Astrocyte (in vitro differentiated cells and primary cell): ENCODE measurements at regions not wholly inside any gene's neighbourhood (a gene's known extent, or its start where the extent isn't known, plus 50 kb on each side); places are given as distances from the start of the nearest gene placed in this dataset.

ENCODE experiments used
- DNase-seq: peaks from one replicate; pipeline ENCODE4 v3.0.0-alpha.2; 2010; ENCODE audit warnings: low read depth
- FAIRE-seq: peaks from 2 replicates; lab custom pipeline; 2011; peaks lifted over from hg19 to GRCh38; lab: Jason Lieb, UNC
- H2AFZ ChIP-seq: 2 replicates; pipeline ENCODE4 v1.6.0; 2012; ENCODE audit warnings: low read depth, low read length, inconsistent platforms
- H3K27ac ChIP-seq: 2 replicates; pipeline ENCODE4 v1.5.1; 2011; ENCODE audit warnings: low read depth, low read length, inconsistent platforms
- H3K27me3 ChIP-seq: 2 replicates; pipeline ENCODE4 v1.6.0; 2011; ENCODE audit warnings: low read length, inconsistent platforms; ENCODE audit not compliant: insufficient read depth
- H3K36me3 ChIP-seq: 2 replicates; pipeline ENCODE4 v1.5.1; 2011; ENCODE audit warnings: low read length, inconsistent platforms; ENCODE audit not compliant: insufficient read depth
- H3K4me1 ChIP-seq: 2 replicates; pipeline ENCODE4 v1.5.1; 2011; ENCODE audit warnings: low read length, inconsistent platforms; ENCODE audit not compliant: insufficient read depth
- H3K4me2 ChIP-seq: 2 replicates; pipeline ENCODE4 v1.6.0; 2012; ENCODE audit warnings: low read length, inconsistent platforms
- H3K4me3 ChIP-seq: 2 replicates; pipeline ENCODE4 v1.5.1; 2011; ENCODE audit warnings: low read depth, mild to moderate bottlenecking, low read length, inconsistent platforms; ENCODE audit not compliant: insufficient read depth
- H3K79me2 ChIP-seq: 2 replicates; pipeline ENCODE4 v1.6.0; 2012; ENCODE audit warnings: mild to moderate bottlenecking, low read length, inconsistent platforms; ENCODE audit not compliant: insufficient read depth
- H3K9ac ChIP-seq: 2 replicates; pipeline ENCODE4 v1.6.0; 2012; ENCODE audit warnings: mild to moderate bottlenecking, low read length, inconsistent platforms
- H3K9me3 ChIP-seq: 2 replicates; pipeline ENCODE4 v1.5.1; 2012; ENCODE audit warnings: low read depth, mild to moderate bottlenecking, low read length, inconsistent platforms; ENCODE audit not compliant: insufficient read depth
- H4K20me1 ChIP-seq: 2 replicates; pipeline ENCODE4 v1.6.0; 2012; ENCODE audit warnings: low read length, inconsistent platforms; ENCODE audit not compliant: insufficient read depth
- H3K27ac Mint-ChIP-seq: one replicate; pipeline ENCODE4 v1.8.0; 2021; ENCODE audit warnings: mild to moderate bottlenecking, mixed read lengths; ENCODE audit not compliant: unreplicated experiment
- H3K27me3 Mint-ChIP-seq: one replicate; pipeline ENCODE4 v1.8.0; 2021; ENCODE audit warnings: low read depth, mixed read lengths; ENCODE audit not compliant: unreplicated experiment
- H3K36me3 Mint-ChIP-seq: one replicate; pipeline ENCODE4 v1.8.0; 2021; ENCODE audit warnings: low read depth, mixed read lengths; ENCODE audit not compliant: unreplicated experiment
- H3K4me1 Mint-ChIP-seq: one replicate; pipeline ENCODE4 v1.8.0; 2021; ENCODE audit warnings: low read depth, mixed read lengths; ENCODE audit not compliant: unreplicated experiment
- H3K4me3 Mint-ChIP-seq: one replicate; pipeline ENCODE4 v1.8.0; 2021; ENCODE audit warnings: mild to moderate bottlenecking, moderate library complexity, mixed read lengths; ENCODE audit not compliant: unreplicated experiment
- H3K9me3 Mint-ChIP-seq: one replicate; pipeline ENCODE4 v1.8.0; 2021; ENCODE audit warnings: mild to moderate bottlenecking, mixed read lengths; ENCODE audit not compliant: unreplicated experiment
- EZH2 ChIP-seq: IDR thresholded peaks from 2 replicates; pipeline ENCODE4 v1.6.1; 2012; ENCODE audit warnings: mild to moderate bottlenecking, low read length, inconsistent platforms; ENCODE audit not compliant: insufficient read depth
- TF ChIP-seq, protein P1 (sequence below): IDR thresholded peaks from 2 replicates; pipeline ENCODE4 v1.5.1; 2011; ENCODE audit warnings: low read depth, mild to moderate bottlenecking, inconsistent platforms, low read length, moderate library complexity; ENCODE audit not compliant: insufficient read depth

DNA sequence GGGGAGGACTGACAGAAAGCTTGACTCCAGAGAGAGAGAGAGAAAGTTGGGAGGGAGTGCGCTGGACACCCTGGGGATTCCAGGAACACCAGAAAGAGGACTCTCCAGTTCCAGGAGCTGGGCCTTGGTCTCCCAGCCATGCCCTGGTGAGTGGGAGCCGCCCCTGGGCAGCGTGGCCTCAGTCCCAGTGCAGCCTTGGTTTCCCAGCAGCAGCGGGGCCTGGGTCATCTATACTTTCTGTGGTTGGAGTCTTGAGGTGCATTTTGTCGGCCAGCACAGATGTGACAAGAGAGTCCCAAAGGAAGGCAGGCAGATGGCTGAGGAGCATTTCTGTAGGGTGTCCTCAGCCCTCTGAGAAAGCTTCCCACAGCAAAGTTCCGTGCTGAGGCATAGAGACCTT lies 334.7 kb upstream of the ZNF32 start:
- no peaks in the 10 kb centered on the region for H3K27me3 ChIP-seq
- no peak overlapping the region for H3K4me3 Mint-ChIP-seq
- H2AFZ ChIP-seq: no peak overlapping the region
- no peaks in the 10 kb centered on the region for H3K79me2 ChIP-seq
- H3K36me3 Mint-ChIP-seq: no peaks in the 10 kb centered on the region
- DNase-seq (no peak), FAIRE-seq (no peak)
- no peaks in the 10 kb centered on the region for H4K20me1 ChIP-seq
- H3K36me3 ChIP-seq: no peaks in the 10 kb centered on the region
- no peaks in the 10 kb centered on the region for H3K4me1 Mint-ChIP-seq
- peaks cover 3% of the 10 kb centered on the region for H3K9me3 ChIP-seq
- TF ChIP-seq, protein P1, sequence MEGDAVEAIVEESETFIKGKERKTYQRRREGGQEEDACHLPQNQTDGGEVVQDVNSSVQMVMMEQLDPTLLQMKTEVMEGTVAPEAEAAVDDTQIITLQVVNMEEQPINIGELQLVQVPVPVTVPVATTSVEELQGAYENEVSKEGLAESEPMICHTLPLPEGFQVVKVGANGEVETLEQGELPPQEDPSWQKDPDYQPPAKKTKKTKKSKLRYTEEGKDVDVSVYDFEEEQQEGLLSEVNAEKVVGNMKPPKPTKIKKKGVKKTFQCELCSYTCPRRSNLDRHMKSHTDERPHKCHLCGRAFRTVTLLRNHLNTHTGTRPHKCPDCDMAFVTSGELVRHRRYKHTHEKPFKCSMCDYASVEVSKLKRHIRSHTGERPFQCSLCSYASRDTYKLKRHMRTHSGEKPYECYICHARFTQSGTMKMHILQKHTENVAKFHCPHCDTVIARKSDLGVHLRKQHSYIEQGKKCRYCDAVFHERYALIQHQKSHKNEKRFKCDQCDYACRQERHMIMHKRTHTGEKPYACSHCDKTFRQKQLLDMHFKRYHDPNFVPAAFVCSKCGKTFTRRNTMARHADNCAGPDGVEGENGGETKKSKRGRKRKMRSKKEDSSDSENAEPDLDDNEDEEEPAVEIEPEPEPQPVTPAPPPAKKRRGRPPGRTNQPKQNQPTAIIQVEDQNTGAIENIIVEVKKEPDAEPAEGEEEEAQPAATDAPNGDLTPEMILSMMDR: no peak
- TF ChIP-seq EZH2: no peak
- peaks cover 7% of the 10 kb centered on the region for H3K9me3 Mint-ChIP-seq
- H3K27ac Mint-ChIP-seq: no peak overlapping the region
- no peak overlapping the region for H3K4me2 ChIP-seq
- no peak overlapping the region for H3K27ac ChIP-seq
- H3K27me3 Mint-ChIP-seq: peaks cover 10% of the 10 kb centered on the region
- H3K4me3 ChIP-seq: no peak overlapping the region
- no peak overlapping the region for H3K9ac ChIP-seq
- H3K4me1 ChIP-seq: no peaks in the 10 kb centered on the region

- Mint-ChIP-seq H3K27ac (no peak overlapping the region), H3K36me3 (no peaks in the 10 kb centered on the region), H3K9me3 (peaks cover 4% of the 10 kb centered on the region), H3K4me1 (no peaks in the 10 kb centered on the region), H3K27me3 (peaks cover 7% of the 10 kb centered on the region), H3K4me3 (no peak overlapping the region)
- TF ChIP-seq EZH2: no peak
- TF ChIP-seq, protein P1: no peak
- Histone ChIP-seq H3K4me2 (no peak overlapping the region), H2AFZ (no peak overlapping the region), H3K27ac (no peak overlapping the region), H4K20me1 (no peaks in the 10 kb centered on the region), H3K9me3 (peaks cover 3% of the 10 kb centered on the region), H3K36me3 (no peaks in the 10 kb centered on the region), H3K4me1 (no peaks in the 10 kb centered on the region), H3K79me2 (no peaks in the 10 kb centered on the region), H3K9ac (no peak overlapping the region), H3K4me3 (no peak overlapping the region), H3K27me3 (no peaks in the 10 kb centered on the region)
- FAIRE-seq (no peak), DNase-seq (no peak)
Measured at GRCh38 chr10:43982250-43982649, 333.6 kb upstream of the ZNF32 start.

- Histone ChIP-seq H3K27me3 (no peaks in the 10 kb centered on the region), H3K27ac (no peak overlapping the region), H3K4me1 (no peaks in the 10 kb centered on the region), H3K79me2 (no peaks in the 10 kb centered on the region), H3K9me3 (no peaks in the 10 kb centered on the region), H3K36me3 (no peaks in the 10 kb centered on the region), H3K9ac (no peak overlapping the region), H4K20me1 (no peaks in the 10 kb centered on the region), H2AFZ (no peak overlapping the region), H3K4me3 (no peak overlapping the region), H3K4me2 (no peak overlapping the region)
- no peaks in the 10 kb centered on the region for H3K36me3 Mint-ChIP-seq
- no peaks in the 10 kb centered on the region for H3K9me3 Mint-ChIP-seq
- H3K27ac Mint-ChIP-seq: no peak overlapping the region
- FAIRE-seq (no peak), DNase-seq (no peak)
- H3K4me3 Mint-ChIP-seq: no peak overlapping the region
- H3K4me1 Mint-ChIP-seq: no peaks in the 10 kb centered on the region
- TF ChIP-seq, protein P1: no peak
- no peak for TF ChIP-seq EZH2
- peaks cover 7% of the 10 kb centered on the region for H3K27me3 Mint-ChIP-seq
Measured at GRCh38 chr10:43981696-43982095, 333.0 kb upstream of the ZNF32 start.
